ENCODE measurements at regions not wholly inside any gene's neighbourhood (a gene's known extent, or its start where the extent isn't known, plus 50 kb on each side); places are given as distances from the start of the nearest gene placed in this dataset.

- no peak overlapping the region for H3K27ac Mint-ChIP-seq
- H3K27me3 Mint-ChIP-seq (ENCODE audit: low read depth) = peaks cover 4% of the 10 kb centered on the region
- H3K4me3 Mint-ChIP-seq = no peak overlapping the region
- H3K9me3 Mint-ChIP-seq = peaks cover 21% of the 10 kb centered on the region
- no peaks in the 10 kb centered on the region for H3K4me1 Mint-ChIP-seq
- no peak for TF ChIP-seq CTCF (IDR thresholded peaks at IDR 0.05; ENCODE audit: unreplicated experiment)
- DNase-seq (ENCODE audit: low spot score in 2 of 2, unreplicated experiment in 2 of 2) = no peak
- no peaks in the 10 kb centered on the region for H3K36me3 Mint-ChIP-seq
These were observed 84.4 kb upstream of the SRD5A2 start for GRCh38 chr2:31664949-31665724.

GRCh38 chr2:31660812-31661335 lies 80.1 kb upstream of the SRD5A2 start:
- H3K27me3 Mint-ChIP-seq (ENCODE audit: low read depth) = peaks cover 21% of the 10 kb centered on the region
- DNase-seq (ENCODE audit: low spot score in 2 of 2, unreplicated experiment in 2 of 2) = no peak
- H3K36me3 Mint-ChIP-seq = no peaks in the 10 kb centered on the region
- no peak overlapping the region for H3K27ac Mint-ChIP-seq
- no peak overlapping the region for H3K4me3 Mint-ChIP-seq
- H3K9me3 Mint-ChIP-seq = peaks cover 22% of the 10 kb centered on the region
- H3K4me1 Mint-ChIP-seq = no peaks in the 10 kb centered on the region
- no peak for TF ChIP-seq CTCF (IDR thresholded peaks at IDR 0.05; ENCODE audit: unreplicated experiment)

- no peaks in the 10 kb centered on the region for H3K4me1 Mint-ChIP-seq
- no peak overlapping the region for H3K27ac Mint-ChIP-seq
- H3K27me3 Mint-ChIP-seq (ENCODE audit: low read depth) = peaks cover 22% of the 10 kb centered on the region
- H3K4me3 Mint-ChIP-seq = no peak overlapping the region
- TF ChIP-seq CTCF (IDR thresholded peaks at IDR 0.05; ENCODE audit: unreplicated experiment) = no peak
- H3K36me3 Mint-ChIP-seq = no peaks in the 10 kb centered on the region
- peaks cover 22% of the 10 kb centered on the region for H3K9me3 Mint-ChIP-seq
- DNase-seq (ENCODE audit: low spot score in 2 of 2, unreplicated experiment in 2 of 2) = no peak
These were observed 79.4 kb upstream of the SRD5A2 start for GRCh38 chr2:31660165-31660564.

- no peak for DNase-seq (ENCODE audit: low spot score in 2 of 2, unreplicated experiment in 2 of 2)
These were observed 73.5 kb upstream of the SRD5A2 start for GRCh38 chr2:31654241-31654640.

GRCh38 chr2:31651736-31652135 lies 71.0 kb upstream of the SRD5A2 start:
- Mint-ChIP-seq H3K27ac (no peak overlapping the region), H3K9me3 (no peaks in the 10 kb centered on the region), H3K36me3 (no peaks in the 10 kb centered on the region), H3K4me3 (no peak overlapping the region), H3K27me3 (ENCODE audit: low read depth) (peaks cover 50% of the 10 kb centered on the region), H3K4me1 (no peaks in the 10 kb centered on the region)
- no peak for TF ChIP-seq CTCF (IDR thresholded peaks at IDR 0.05; ENCODE audit: unreplicated experiment)
- no peak for DNase-seq (ENCODE audit: low spot score in 2 of 2, unreplicated experiment in 2 of 2)

More at GRCh38 chr2:31654241-31654640, 73.5 kb upstream of the SRD5A2 start:
- H3K9me3 Mint-ChIP-seq = peaks cover 12% of the 10 kb centered on the region
- H3K4me3 Mint-ChIP-seq = no peak overlapping the region
- TF ChIP-seq CTCF (IDR thresholded peaks at IDR 0.05; ENCODE audit: unreplicated experiment) = no peak
- peaks cover 40% of the 10 kb centered on the region for H3K27me3 Mint-ChIP-seq (ENCODE audit: low read depth)
- no peaks in the 10 kb centered on the region for H3K4me1 Mint-ChIP-seq
- no peaks in the 10 kb centered on the region for H3K36me3 Mint-ChIP-seq
- no peak overlapping the region for H3K27ac Mint-ChIP-seq

Data from mesothelial cell of epicardium (in vitro differentiated cells).